A673 (cell line): ENCODE measurements at regions not wholly inside any gene's neighbourhood (a gene's known extent, or its start where the extent isn't known, plus 50 kb on each side); places are given as distances from the start of the nearest gene placed in this dataset.

Source experiments
- EZH2 ChIP-seq: fragments of 200-600 bp; sonication (generic); IDR thresholded peaks from 2 replicates; pipeline ENCODE4 v1.6.1; 2017; ENCODE audit warnings: borderline replicate concordance, low read depth, mild to moderate bottlenecking, mixed read lengths, antibody characterized with exemption, low read length; ENCODE audit not compliant: poor library complexity, severe bottlenecking
- TF ChIP-seq, protein P1 (sequence below): fragments of 300-800, 200-600 bp; sonication (generic); conservative IDR thresholded peaks from 2 replicates; pipeline ENCODE4 v1.5.1; 2017; ENCODE audit warnings: low read depth, mild to moderate bottlenecking, antibody characterized with exemption, low read length, moderate library complexity, mixed read lengths

DNA sequence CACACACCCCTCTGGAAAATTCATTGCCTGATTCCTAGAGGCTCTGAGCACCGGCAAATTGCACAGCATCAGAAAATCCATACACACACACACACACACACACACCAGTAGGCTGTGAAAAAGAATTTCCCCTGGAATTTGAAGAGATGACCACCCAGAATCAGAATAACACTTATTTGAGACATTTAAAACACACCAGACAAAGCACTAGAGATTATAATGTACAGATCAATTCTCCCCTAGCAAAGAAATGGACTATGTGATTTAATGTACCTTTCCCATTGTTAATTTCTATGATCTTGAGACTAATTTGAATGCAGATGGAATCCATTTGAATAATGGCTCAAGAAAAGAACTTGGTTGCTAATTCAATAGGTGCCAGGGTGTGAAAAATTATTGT, 399.3 kb downstream of the HNRNPD start:
- TF ChIP-seq, protein P1, sequence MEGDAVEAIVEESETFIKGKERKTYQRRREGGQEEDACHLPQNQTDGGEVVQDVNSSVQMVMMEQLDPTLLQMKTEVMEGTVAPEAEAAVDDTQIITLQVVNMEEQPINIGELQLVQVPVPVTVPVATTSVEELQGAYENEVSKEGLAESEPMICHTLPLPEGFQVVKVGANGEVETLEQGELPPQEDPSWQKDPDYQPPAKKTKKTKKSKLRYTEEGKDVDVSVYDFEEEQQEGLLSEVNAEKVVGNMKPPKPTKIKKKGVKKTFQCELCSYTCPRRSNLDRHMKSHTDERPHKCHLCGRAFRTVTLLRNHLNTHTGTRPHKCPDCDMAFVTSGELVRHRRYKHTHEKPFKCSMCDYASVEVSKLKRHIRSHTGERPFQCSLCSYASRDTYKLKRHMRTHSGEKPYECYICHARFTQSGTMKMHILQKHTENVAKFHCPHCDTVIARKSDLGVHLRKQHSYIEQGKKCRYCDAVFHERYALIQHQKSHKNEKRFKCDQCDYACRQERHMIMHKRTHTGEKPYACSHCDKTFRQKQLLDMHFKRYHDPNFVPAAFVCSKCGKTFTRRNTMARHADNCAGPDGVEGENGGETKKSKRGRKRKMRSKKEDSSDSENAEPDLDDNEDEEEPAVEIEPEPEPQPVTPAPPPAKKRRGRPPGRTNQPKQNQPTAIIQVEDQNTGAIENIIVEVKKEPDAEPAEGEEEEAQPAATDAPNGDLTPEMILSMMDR: no peak
- TF ChIP-seq EZH2: no peak
